ENCODE measurements at regions not wholly inside any gene's neighbourhood (a gene's known extent, or its start where the extent isn't known, plus 50 kb on each side); places are given as distances from the start of the nearest gene placed in this dataset.
"Not testable (repeated sequence)": the region's sequence is repeated elsewhere in the genome, so short reads cannot be mapped to it uniquely, and the experiment has no call there.

- FAIRE-seq (no peak), DNase-seq (ENCODE audit: insufficient read length, low spot score) (no peak)
- TF ChIP-seq POU2F2 (IDR thresholded peaks at IDR 0.05; ENCODE audit: low read depth, low read length) (no peak), POLR2A (IDR thresholded peaks at IDR 0.05; ENCODE audit: low read depth, low read length) (no peak), POLR2AphosphoS5 (IDR thresholded peaks at IDR 0.05; ENCODE audit: low read depth, low read length) (no peak), PAX5 (IDR thresholded peaks at IDR 0.05; ENCODE audit: insufficient read depth, low read length, severe bottlenecking) (no peak)
Measured at GRCh38 chr18:5029592-5029991, 167.5 kb downstream of the AKAIN1 start.

- DNase-seq (ENCODE audit: insufficient read length, low spot score) (no peak), FAIRE-seq (no peak)
- no peak for TF ChIP-seq PAX5 (IDR thresholded peaks at IDR 0.05; ENCODE audit: insufficient read depth, low read length, severe bottlenecking)
- no peak for TF ChIP-seq POLR2AphosphoS5 (IDR thresholded peaks at IDR 0.05; ENCODE audit: low read depth, low read length)
- TF ChIP-seq POLR2A (IDR thresholded peaks at IDR 0.05; ENCODE audit: low read depth, low read length): no peak
- TF ChIP-seq POU2F2 (IDR thresholded peaks at IDR 0.05; ENCODE audit: low read depth, low read length): no peak
- TF ChIP-seq SPI1 (IDR thresholded peaks at IDR 0.05; ENCODE audit: low read depth, low read length): no peak
- no peak for TF ChIP-seq TAF1 (IDR thresholded peaks at IDR 0.05; ENCODE audit: low read depth, low read length)
Measured at GRCh38 chr18:5024741-5025140, 172.3 kb downstream of the AKAIN1 start.

- TF ChIP-seq SPI1 (IDR thresholded peaks at IDR 0.05; ENCODE audit: low read depth, low read length): no peak
- no peak for TF ChIP-seq TAF1 (IDR thresholded peaks at IDR 0.05; ENCODE audit: low read depth, low read length)
- no peak for TF ChIP-seq POLR2AphosphoS5 (IDR thresholded peaks at IDR 0.05; ENCODE audit: low read depth, low read length)
- no peak for TF ChIP-seq POU2F2 (IDR thresholded peaks at IDR 0.05; ENCODE audit: low read depth, low read length)
- TF ChIP-seq POLR2A (IDR thresholded peaks at IDR 0.05; ENCODE audit: low read depth, low read length): no peak
- no peak for TF ChIP-seq PAX5 (IDR thresholded peaks at IDR 0.05; ENCODE audit: insufficient read depth, low read length, severe bottlenecking)
- FAIRE-seq (no peak), DNase-seq (ENCODE audit: insufficient read length, low spot score) (no peak)
Measured at GRCh38 chr18:5021558-5021957, 175.5 kb downstream of the AKAIN1 start.

- TF ChIP-seq POLR2AphosphoS5 (IDR thresholded peaks at IDR 0.05; ENCODE audit: low read depth, low read length) (no peak), TAF1 (IDR thresholded peaks at IDR 0.05; ENCODE audit: low read depth, low read length) (no peak), PAX5 (IDR thresholded peaks at IDR 0.05; ENCODE audit: insufficient read depth, low read length, severe bottlenecking) (no peak), SPI1 (IDR thresholded peaks at IDR 0.05; ENCODE audit: low read depth, low read length) (no peak), POU2F2 (IDR thresholded peaks at IDR 0.05; ENCODE audit: low read depth, low read length) (no peak), POLR2A (IDR thresholded peaks at IDR 0.05; ENCODE audit: low read depth, low read length) (no peak)
- no peak for FAIRE-seq
Measured at GRCh38 chr18:5015213-5015612, 181.8 kb downstream of the AKAIN1 start.

GRCh38 chr18:5004031-5004820 lies 192.8 kb downstream of the AKAIN1 start:
- not testable (repeated sequence) for DNase-seq (ENCODE audit: insufficient read length, low spot score); FAIRE-seq

More at GRCh38 chr18:5015213-5015612, 181.8 kb downstream of the AKAIN1 start:
- DNase-seq (ENCODE audit: insufficient read length, low spot score): no peak

GRCh38 chr18:4994710-4995109 lies 202.3 kb downstream of the AKAIN1 start:
- no peak for FAIRE-seq
- TF ChIP-seq POU2F2 (IDR thresholded peaks at IDR 0.05; ENCODE audit: low read depth, low read length): no peak
- TF ChIP-seq PAX5 (IDR thresholded peaks at IDR 0.05; ENCODE audit: insufficient read depth, low read length, severe bottlenecking): no peak
- TF ChIP-seq SPI1 (IDR thresholded peaks at IDR 0.05; ENCODE audit: low read depth, low read length): no peak
- TF ChIP-seq POLR2AphosphoS5 (IDR thresholded peaks at IDR 0.05; ENCODE audit: low read depth, low read length): no peak
- TF ChIP-seq TAF1 (IDR thresholded peaks at IDR 0.05; ENCODE audit: low read depth, low read length): no peak
- no peak for TF ChIP-seq POLR2A (IDR thresholded peaks at IDR 0.05; ENCODE audit: low read depth, low read length)

GRCh38 chr18:4987452-4988405 lies 209.3 kb downstream of the AKAIN1 start:
- no peak for TF ChIP-seq POLR2A (IDR thresholded peaks at IDR 0.05; ENCODE audit: low read depth, low read length)
- TF ChIP-seq TAF1 (IDR thresholded peaks at IDR 0.05; ENCODE audit: low read depth, low read length): no peak
- no peak for TF ChIP-seq POLR2AphosphoS5 (IDR thresholded peaks at IDR 0.05; ENCODE audit: low read depth, low read length)
- TF ChIP-seq POU2F2 (IDR thresholded peaks at IDR 0.05; ENCODE audit: low read depth, low read length): no peak
- FAIRE-seq: no peak
- DNase-seq (ENCODE audit: insufficient read length, low spot score): no peak

More at GRCh38 chr18:4994710-4995109, 202.3 kb downstream of the AKAIN1 start:
- no peak for DNase-seq (ENCODE audit: insufficient read length, low spot score)

- TF ChIP-seq POLR2A (IDR thresholded peaks at IDR 0.05; ENCODE audit: low read depth, low read length): no peak
- TF ChIP-seq PAX5 (IDR thresholded peaks at IDR 0.05; ENCODE audit: insufficient read depth, low read length, severe bottlenecking): no peak
- no peak for TF ChIP-seq TAF1 (IDR thresholded peaks at IDR 0.05; ENCODE audit: low read depth, low read length)
- no peak for TF ChIP-seq SPI1 (IDR thresholded peaks at IDR 0.05; ENCODE audit: low read depth, low read length)
- TF ChIP-seq POLR2AphosphoS5 (IDR thresholded peaks at IDR 0.05; ENCODE audit: low read depth, low read length): no peak
- no peak for TF ChIP-seq POU2F2 (IDR thresholded peaks at IDR 0.05; ENCODE audit: low read depth, low read length)
- FAIRE-seq (no peak), DNase-seq (ENCODE audit: insufficient read length, low spot score) (no peak)
Measured at GRCh38 chr18:4986677-4987076, 210.4 kb downstream of the AKAIN1 start.

- no peak for DNase-seq (ENCODE audit: insufficient read length, low spot score)
- no peak for FAIRE-seq
- TF ChIP-seq SPI1 (IDR thresholded peaks at IDR 0.05; ENCODE audit: low read depth, low read length) (no peak), TAF1 (IDR thresholded peaks at IDR 0.05; ENCODE audit: low read depth, low read length) (no peak), POLR2AphosphoS5 (IDR thresholded peaks at IDR 0.05; ENCODE audit: low read depth, low read length) (no peak), POLR2A (IDR thresholded peaks at IDR 0.05; ENCODE audit: low read depth, low read length) (no peak), POU2F2 (IDR thresholded peaks at IDR 0.05; ENCODE audit: low read depth, low read length) (no peak), PAX5 (IDR thresholded peaks at IDR 0.05; ENCODE audit: insufficient read depth, low read length, severe bottlenecking) (no peak)
Measured at GRCh38 chr18:4986066-4986465, 211.0 kb downstream of the AKAIN1 start.

Measured in GM12891 (cell line).